Esophagus muscularis mucosa (tissue), 4 donors: ENCODE measurements at regions not wholly inside any gene's neighbourhood (a gene's known extent, or its start where the extent isn't known, plus 50 kb on each side); places are given as distances from the start of the nearest gene placed in this dataset.

Experiments used
- CTCF ChIP-seq, 3 experiments: fragments of 200-600 bp in 2 of 3; fragments of 450-650 bp in 1 of 3; sonication (generic) in 2 of 3; IDR thresholded peaks; one replicate each; pipeline ENCODE4 v1.5.1; 2017 to 2019; ENCODE audit warnings: antibody characterized with exemption in 3 of 3, mild to moderate bottlenecking in 2 of 3, moderate library complexity in 1 of 3
- EP300 ChIP-seq: sonication (generic); formaldehyde crosslinking; IDR thresholded peaks from one replicate; pipeline ENCODE4 v1.6.1; 2017; ENCODE audit warnings: antibody characterized with exemption
- POLR2A ChIP-seq: fragments of 450-650 bp; IDR thresholded peaks from one replicate; pipeline ENCODE4 v1.6.1; 2017; ENCODE audit warnings: antibody characterized with exemption, moderate library complexity, mild to moderate bottlenecking, low read depth
- POLR2AphosphoS5 ChIP-seq, 2 donors: sonication (generic); formaldehyde crosslinking; IDR thresholded peaks; one replicate each; pipeline ENCODE4 v1.6.1; 2017; ENCODE audit warnings: antibody characterized with exemption in 2 of 2

- TF ChIP-seq CTCF (IDR thresholded peaks at IDR 0.05) (no peak), POLR2AphosphoS5 (IDR thresholded peaks at IDR 0.05) (no peak), EP300 (no peak), POLR2A (no peak)
Observed at GRCh38 chr7:156430109-156430508, 210.5 kb upstream of the RNF32 start.
